Stimulated activated CD8-positive, alpha-beta memory T cell treated with anti-CD3 and anti-CD28 coated beads, Interleukin-12 subunit alpha, Interleukin-12 subunit beta, amount 100 ng/mL, for 4 hours (primary cell): ENCODE measurements at regions not wholly inside any gene's neighbourhood (a gene's known extent, or its start where the extent isn't known, plus 50 kb on each side); places are given as distances from the start of the nearest gene placed in this dataset.
"Not testable (repeated sequence)": the region's sequence is repeated elsewhere in the genome, so short reads cannot be mapped to it uniquely, and the experiment has no call there.

ENCODE experiments used
- DNase-seq: peaks from one replicate; pipeline ENCODE4 v3.0.0-alpha.2; 2020; ENCODE audit warnings: low read depth

DNA sequence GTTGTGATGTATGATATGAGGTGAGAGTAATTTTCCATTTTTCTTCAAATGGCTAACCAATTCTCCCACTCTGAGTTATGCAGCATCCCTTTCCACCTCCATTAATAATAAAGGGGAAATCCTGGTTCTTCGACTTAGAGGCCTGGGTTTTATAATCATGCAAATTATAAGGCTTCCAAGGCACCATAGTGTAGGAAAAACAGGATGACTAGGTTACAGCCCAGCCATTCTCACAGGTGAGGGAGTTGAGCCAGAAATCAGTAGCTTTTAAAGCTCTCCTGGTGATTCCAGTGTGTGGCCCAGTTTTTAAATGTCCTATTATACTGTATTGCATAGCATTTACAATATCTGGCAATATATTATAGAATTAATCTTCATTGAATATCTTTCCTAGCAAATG, 203.1 kb downstream of the ARHGEF9 start:
- DNase-seq = no peak

DNA sequence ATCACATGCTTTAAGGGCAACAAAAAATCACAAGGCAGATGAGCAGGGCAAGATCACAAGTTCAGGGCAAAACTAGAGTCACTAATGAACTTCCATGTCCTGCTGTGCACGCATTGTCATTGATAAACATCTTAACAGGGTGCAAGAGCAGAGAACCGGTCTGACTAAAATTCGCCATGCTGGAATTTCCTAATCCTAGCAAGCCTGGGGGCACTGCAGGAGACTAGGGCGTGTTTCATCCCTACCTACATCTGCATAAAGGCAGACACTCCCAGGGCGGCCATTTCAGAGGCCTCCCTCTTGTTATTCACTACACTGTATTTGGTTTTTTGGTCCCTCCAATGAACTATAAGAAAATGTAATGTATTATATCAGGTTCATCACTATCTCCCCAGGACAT, 203.6 kb downstream of the ARHGEF9 start:
- no peak for DNase-seq

DNA sequence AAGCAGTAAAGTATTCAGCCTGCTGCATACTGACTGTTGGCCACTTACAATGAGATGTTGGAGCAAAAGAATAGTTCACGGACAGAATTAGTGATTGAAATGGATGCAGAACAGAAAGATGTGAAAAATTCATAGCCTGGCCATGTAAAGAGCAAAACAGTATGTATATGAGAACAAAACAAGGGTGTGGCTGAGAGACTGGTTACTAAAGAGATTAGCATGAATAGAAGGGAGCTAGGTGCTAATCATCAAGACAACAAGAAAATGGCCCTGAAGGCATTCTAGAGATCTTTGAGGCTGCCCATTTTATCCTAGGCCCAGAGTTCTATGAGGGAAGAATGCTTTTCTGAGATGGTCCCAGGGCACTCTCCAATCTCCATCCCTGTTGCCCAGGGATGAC, 208.5 kb downstream of the ARHGEF9 start:
- no peak for DNase-seq

DNA sequence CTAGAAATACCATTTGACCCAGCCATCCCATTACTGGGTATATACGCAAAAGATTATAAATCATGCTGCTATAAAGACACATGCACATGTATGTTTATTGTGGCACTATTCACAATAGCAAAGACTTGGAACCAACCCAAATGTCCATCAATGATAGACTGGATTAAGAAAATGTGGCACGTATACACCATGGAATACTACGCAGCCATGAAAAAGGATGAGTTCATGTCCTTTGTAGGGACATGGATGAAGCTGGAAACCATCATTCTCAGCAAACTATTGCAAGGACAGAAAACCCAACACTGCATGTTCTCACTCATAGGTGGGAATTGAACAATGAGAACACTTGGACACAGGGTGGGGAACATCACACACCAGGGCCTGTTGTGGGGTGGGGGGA, 209.3 kb downstream of the ARHGEF9 start:
- not testable (repeated sequence) for DNase-seq

DNA sequence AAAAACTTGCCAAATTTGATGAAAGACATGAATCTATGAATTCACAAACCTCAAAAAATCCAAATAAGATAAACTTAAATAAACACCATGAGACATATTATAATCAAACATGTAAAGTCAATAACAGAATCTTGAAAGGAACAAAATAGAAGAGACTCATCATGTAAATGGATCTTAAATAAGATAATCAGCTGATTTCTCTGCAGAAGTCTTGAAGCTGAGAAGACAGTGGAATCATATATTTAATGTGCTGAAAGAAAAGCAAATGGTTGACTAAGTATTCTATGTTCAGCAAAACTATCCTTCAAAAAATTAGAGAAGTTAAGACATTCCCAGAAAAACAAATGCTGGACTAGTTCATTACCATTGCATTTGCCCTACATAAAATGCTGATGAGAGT, 215.7 kb upstream of the SPIN4 start:
- no peak for DNase-seq

DNA sequence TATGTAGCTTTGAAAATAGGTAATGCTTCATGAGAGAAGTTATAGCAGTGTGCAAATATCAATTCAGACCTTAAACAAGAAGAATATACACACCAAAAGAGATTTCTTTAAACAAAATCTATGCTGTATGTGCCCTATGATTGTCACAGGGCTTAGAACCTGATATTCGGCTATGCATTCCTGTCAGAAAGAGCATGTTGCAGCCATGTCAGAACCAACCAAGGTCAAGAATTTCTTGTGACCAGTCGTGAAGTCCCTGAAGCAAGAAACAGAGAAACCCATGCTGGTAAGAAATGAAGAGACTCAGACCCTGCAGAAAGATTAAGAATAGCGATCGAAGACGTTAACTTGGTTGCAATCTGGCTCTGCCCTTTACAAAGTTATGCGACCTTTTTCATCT, 210.3 kb upstream of the SPIN4 start:
- DNase-seq = no peak

DNA sequence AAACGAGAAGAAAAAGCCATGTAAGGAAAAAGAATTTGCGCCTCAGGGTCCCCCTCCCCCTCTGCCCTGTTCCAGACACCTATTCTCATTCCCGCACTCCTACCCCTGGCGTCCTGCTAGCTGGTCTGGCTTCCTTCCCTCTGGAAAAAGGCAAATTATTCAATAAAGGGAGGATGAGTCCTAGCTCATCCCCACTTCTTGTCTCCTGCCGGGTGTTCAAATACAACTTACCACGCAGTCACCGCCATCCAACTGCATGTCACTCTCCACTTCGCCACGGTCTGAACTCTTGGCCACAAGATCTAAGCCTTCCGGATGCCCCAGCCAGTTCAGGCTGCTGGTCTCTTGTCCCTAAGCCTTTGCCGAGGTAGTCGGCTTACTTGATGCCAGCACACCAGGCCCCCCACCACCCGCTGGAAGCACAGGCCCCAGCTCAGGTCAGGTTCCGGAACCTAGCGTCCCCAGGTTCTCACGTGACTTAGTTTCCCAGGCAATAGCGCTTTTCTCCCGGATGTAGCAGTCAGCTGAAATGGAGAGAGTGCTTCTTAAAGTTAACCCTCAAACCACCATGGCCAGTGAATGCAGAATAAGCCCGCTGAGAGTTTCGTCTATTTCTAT, 209.6 kb upstream of the SPIN4 start:
- peak; percentile 21 for DNase-seq

DNA sequence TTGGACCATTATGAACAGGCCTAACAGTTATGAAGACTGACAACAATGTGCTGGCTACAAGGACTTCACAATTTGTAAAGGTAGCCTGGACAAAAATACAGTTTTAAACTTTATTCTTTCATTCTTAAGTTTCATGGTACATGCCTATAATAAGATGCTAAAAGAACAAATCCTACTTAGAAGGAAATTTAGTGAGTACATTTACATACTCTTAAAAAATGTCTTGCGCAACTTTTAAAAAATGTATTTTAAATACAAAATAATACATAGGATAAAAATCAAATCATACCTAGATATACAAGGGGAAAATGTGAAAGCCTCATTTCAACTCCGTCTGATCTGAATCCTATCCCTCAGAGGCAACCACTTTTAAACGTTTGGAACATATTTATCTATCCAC, 200.7 kb upstream of the SPIN4 start:
- DNase-seq = no peak

DNA sequence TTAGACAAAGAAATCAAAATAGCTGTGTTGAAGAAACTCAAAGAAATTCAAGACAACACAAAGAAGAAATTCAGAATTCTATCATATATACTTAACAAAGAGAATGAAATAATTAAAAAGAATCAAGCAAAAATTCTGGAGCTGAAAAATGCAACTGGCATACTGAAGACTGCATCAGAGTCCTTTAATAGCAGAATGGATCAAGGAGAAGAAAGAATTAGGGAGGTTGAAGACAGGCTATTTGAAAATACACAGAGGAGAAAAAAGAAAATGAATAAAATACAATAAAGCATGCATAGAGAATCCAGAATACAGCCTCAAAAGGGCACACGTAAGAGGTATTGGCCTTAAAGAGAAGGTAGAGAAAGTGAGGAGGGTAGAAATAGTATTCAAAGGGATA, 179.5 kb upstream of the SPIN4 start:
- DNase-seq = no peak

DNA sequence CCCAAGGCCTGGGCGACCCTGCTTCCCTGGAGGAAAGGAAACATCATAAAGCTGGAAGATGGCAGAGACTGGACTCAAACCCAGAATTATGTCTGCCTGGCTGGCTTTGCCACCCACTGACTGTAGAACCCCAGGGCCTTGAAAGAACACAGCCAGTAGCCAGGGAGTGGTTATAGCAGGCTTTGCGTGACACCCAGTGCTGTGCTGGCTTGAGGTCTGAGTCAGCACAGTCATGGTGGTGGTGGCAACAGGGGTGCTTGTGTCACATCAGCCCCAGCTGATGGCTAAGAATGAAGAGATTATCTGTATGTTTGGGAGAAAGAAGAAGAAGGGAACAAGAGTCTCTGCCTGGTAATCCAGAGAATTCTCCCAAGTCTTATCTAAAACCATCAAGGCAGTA, 178.8 kb upstream of the SPIN4 start:
- DNase-seq = no peak

DNA sequence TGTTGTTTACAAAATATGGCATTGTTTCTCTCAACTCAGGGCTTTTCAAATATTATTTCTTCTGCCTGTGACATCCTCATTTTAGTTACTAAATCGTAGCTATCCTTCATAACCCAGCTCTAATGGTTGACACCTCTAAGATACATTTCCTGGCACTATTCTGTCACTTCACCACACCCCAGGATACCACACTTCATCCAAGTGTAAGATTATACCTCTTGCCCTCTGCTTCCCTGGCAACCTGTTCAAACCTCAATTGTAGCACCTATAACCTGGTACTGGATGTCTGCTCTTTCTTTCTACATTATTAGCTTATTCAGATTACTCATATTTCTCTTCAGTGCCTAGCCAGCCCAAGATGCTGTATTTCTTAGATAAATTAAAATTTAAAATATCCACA, 175.7 kb upstream of the SPIN4 start:
- DNase-seq = no peak

DNA sequence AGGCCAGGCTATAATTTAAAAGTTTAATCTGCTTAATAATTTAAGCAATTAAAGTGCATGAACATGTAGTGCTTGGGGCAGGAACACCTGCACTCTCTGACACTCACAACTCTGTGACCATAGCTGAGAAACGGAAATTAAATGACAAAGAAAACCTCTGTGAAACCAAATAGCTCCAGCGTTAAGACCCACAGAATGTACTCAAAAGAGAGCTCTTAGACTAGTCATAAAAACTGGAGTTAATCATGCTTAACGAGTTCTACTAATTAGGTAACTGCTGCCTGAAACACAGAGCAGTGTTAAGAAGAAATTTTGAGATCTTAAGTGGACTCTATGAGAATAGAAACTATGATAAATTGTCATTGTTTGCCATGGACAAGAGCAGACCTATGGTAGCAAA, 174.4 kb upstream of the SPIN4 start:
- DNase-seq = no peak

DNA sequence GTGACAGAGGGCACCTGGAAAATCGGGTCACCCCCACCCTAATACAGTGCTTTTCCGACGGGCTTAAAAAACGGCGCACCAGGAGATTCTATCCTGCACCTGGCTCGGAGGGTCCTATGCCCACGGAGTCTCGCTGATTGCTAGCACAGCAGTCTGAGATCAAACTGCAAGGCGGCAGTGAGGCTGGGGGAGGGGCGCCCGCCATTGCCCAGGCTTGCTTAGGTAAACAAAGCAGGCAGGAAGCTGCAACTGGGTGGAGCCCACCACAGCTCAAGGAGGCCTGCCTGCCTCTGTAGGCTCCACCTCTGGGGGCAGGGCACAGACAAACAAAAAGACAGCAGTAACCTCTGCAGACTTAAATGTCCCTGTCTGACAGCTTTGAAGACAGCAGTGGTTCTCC, 168.2 kb upstream of the SPIN4 start:
- not testable (repeated sequence) for DNase-seq

DNA sequence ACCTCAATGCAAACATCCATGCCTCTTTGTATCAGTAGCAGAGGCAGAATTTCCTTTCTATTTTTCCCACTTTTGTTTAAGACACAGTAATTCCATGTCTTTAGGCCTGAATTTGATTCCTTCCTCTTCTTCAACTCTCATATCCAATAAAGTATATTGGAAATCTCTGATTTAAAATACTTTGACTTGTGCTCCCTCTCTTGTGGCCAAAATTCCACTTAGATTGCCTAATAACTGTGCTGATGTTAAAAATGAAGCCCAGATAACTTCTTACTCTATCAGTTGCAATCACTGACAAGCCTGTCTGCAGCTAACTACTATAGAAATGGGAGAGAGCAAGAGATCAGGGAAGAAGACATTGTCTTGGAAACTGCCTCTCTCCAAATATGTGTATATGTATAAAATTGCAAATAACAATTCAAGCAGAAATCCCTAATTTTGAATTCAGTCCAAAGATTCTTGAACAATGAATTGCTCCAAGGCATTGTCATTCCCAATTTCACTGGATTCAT, 163.5 kb upstream of the SPIN4 start:
- DNase-seq = no peak

DNA sequence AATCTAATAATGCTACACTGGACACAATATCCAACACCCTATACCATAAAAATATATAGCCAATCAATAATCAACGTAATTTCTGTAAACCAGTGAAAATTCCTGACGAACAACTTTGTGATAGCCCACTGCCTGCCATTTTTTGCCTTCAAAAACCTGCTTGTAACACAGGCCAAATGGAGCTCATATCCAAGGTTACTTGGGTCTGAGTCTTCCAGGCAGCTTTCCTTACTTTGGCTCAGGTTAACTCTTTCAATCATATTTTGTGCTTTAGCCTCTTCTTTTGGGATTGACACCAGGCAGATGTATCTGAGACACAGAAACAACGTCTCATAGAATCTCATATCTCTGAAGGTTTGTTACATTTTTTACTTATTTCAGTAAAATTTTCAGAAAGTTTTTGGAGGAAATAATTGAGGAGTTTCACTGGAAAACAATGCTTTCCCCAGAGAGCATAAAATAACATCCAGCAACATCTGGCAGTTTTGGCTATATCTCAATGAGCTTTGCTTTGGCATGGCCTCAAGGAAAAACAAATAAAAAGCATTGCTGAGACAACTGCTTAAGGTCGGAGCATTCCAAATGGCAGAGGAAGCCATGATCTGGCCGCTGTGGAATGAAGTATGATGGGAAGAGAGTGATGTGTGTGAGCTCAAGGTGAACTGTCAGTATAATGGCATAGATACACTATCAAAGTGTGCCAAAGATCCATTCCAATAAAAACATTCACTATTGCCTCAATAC, 162.9 kb upstream of the SPIN4 start:
- no peak for DNase-seq

DNA sequence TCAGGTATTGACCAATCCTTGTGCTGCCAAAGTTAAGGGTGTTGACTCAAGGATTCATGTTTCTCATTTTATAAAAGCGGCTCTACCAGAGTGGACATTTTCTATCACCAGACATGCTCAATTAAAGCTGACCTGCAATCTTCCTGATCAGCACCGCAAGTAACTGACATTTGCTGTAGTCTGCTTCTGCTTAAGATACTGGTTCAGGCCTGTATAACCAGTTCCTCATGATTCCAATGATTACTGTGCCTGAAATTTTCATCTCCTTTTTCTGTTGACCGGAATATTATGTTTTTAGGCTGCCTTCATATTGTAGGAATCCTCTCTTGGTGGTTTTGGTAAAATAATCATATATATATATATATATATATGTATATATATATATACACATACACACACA, 160.2 kb upstream of the SPIN4 start:
- no peak for DNase-seq

DNA sequence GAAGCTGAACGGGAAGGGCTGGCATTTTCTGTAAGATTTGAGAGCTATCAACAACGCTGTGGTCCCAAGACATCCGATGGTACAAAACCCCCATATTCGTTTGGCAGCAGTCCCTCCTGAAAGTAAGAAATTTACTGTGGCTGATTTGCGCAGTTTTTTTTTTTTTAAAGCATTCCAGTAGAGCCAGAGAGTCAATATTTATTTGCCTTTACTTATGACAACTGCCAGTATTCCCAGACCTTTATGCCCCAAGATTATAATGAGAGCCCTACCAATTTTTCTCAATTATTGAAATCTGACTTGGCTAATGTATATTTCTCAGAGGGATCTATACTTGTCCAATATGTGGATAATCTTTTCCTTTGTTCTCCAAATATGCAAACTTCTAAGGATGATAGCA, 157.5 kb upstream of the SPIN4 start:
- no peak for DNase-seq

DNA sequence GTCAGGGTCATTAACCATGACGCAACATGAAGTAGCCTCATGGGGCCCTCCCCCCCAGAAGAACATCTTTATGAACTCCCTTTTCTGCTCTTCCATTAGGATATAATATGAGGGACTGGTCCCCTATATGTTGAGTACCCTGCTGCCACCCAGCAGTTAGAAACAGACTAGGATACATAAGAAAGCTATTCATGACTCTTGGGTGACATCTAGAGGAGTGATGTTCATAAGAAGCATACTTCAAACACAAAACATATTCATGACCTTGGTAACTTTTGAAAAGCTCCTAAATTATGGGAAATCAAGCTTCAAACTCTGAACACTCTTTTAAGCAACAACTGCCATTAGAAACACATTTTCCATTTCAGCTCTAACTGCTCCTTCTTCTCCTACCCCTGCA, 155.2 kb upstream of the SPIN4 start:
- no peak for DNase-seq

DNA sequence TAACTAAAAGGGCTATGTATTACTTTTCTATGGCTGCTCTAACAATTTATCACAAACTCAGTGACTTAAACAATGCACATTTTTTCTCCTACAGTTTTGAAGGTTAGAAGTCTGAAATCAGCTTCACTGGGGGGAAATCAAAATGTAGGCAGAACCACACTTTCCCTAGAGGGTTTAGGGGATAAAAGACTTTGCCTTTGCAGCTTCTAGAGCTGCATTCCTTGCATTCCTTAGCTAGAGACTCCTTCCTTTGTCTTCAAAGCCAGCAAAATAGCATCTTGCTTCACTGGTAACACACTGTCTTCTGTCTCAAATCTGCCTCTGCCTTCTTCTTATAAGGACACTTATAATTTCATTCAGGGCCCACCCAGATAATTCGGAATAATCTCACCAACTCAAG, 152.4 kb upstream of the SPIN4 start:
- DNase-seq = no peak

DNA sequence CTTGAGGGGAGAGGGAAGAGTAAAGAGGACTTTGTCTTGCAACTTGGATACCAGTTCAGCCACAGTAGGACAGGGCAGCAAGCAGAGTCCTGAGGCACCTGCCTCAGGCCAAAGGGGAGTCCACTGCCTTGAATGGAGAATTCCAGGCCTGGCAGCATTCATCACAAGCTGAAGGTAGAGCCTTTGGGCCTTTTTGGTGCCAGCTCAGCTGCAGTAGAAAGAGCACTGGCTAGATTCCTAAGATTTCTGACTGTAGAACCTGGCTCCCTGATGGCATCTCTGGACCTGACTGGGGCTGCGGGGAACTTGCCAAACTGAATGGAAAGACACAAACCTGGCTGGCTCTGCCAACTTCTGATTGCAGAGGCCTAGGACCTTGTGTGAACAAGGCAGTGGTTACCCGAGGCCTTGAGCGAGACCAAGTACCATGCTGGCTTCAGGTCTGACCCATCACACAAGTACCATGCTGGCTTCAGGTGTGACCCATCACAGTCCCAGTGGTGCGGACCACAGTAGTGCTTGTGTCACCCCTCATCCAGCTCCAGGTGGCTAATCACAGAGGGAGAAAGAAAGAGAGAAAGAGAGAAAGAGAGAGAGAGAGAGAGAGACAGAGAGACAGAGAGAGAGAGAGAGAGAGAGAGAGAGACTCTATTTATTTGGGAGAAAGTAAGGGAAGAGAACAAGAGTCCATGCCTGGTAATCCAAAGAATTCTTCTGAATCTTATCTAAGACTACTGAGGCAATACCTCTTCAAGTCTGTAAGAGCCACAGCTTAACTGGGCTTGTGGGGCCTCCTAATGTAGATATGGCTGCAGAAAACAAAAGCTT, 137.6 kb upstream of the SPIN4 start:
- no peak for DNase-seq

DNA sequence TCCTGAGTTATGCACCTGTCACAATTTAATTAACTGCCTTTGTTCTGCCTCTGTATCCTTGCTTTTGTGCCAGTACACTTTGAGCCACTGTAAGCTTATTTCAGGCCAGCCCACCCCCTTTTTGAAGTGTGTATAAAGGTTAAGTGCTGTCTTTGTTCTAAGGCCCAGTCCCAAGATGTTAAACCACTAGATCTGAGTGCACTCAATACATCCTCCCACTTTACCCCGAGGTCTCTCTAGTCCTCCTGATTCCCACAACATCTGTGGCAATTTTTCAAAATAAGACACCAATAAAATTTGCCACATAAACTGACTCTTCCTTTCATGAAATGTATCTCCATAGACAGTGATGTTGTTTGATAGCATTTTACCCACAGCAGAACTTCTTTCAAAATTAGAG, 124.1 kb upstream of the SPIN4 start:
- DNase-seq = no peak

DNA sequence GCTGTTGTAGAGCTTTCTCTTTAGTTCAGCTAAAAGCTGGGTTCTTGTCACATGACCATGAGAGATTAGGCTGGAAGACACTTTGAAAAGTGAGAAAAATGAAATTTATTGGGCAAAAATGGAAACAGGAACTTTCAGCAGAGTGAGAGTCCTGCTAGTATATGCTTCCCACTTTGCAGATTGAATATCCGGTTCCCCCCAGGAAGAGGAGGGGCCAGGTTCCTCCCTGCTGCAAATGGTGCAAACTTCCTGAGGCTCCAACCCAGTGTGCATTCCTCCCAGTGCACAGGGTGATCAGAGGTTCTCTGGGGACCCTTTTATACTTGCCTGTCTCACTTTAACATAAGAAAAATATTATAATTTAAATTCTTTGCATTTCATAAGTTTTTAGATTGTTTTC, 119.9 kb upstream of the SPIN4 start:
- DNase-seq = no peak

DNA sequence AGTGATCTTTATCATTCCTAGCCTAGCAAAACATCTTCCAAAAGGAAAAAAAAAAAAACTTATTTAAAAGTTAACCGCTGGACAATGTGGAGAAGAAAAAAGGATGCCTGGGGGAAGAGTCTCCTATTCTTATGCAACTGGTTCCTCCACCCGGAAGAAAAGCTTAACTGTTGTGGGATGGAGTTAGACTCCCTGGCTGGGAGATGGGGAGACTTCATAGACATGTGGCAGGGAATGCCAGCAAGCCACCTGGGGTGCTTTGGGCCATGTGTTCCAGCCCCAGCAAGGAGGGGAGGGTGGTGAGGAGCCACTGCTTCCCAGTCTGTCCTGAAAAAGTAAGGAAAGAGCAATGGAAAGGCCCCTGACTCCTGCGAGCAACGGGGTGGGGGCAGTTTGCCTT, 119.4 kb upstream of the SPIN4 start:
- DNase-seq = no peak
